K562 (cell line): ENCODE measurements at regions not wholly inside any gene's neighbourhood (a gene's known extent, or its start where the extent isn't known, plus 50 kb on each side); places are given as distances from the start of the nearest gene placed in this dataset.

ENCODE experiments used
- ATAC-seq: fragments of 200-7000 bp; cut with Tn5 transposase; 3 replicates; pipeline ENCODE4 v1.9.1; 2020; ENCODE audit warnings: moderate library complexity
- BruUV-seq: library from RNA; stranded (reverse); fragments of 400-500 nt; replicated peaks from 2 replicates; lab custom pipeline; 2021; lab: Mats Ljungman, UMichigan
- CTCF ChIA-PET: fragments of 300-600 bp; formaldehyde crosslinking; extraction: SDS; loops from one replicate; lab custom pipeline; 2021; ENCODE audit warnings: low intra/inter-chr PET ratio; lab: Yijun Ruan, JAX
- POLR2A ChIA-PET: fragments of 300-600, 350-650 bp; sonication (Branson Sonifier 250); formaldehyde crosslinking; extraction: SDS; loops from one replicate; lab custom pipeline; 2021; ENCODE audit warnings: antibody characterized with exemption, inconsistent platforms; lab: Yijun Ruan, JAX
- DNase-seq, 4 experiments: peaks; one replicate each; pipeline versions ENCODE4 v3.0.0 to v3.0.0-alpha.2; 2011 to 2018; ENCODE audit warnings: low spot score in 3 of 4, mixed read lengths in 3 of 4; ENCODE audit errors: extremely low read depth in 1 of 4
- FAIRE-seq: peaks from 2 replicates; lab custom pipeline; 2011; peaks lifted over from hg19 to GRCh38; lab: Jason Lieb, UNC
- H2AFZ ChIP-seq: 2 replicates; pipeline ENCODE4 v1.6.0; 2011; ENCODE audit warnings: low read depth, low read length, control low read depth, inconsistent platforms
- H3K27ac ChIP-seq: fragments of 200-600 bp; 3 replicates; pipeline ENCODE4 v1.8.0; 2011; ENCODE audit warnings: low read depth, mild to moderate bottlenecking, control low read depth, inconsistent platforms, low read length, moderate library complexity, mixed read lengths; ENCODE audit errors: extremely low read depth
- H3K27me3 ChIP-seq, 2 experiments: fragments of 300-600 bp in 1 of 2; 2 replicates in 1 of 2; 3 replicates in 1 of 2; pipeline versions ENCODE4 v1.6.0 to v1.8.0; 2011; ENCODE audit warnings: inconsistent platforms in 2 of 2, low read length in 2 of 2, mild to moderate bottlenecking in 1 of 2, mixed read lengths in 1 of 2, moderate library complexity in 1 of 2; ENCODE audit not compliant: control insufficient read depth in 2 of 2, insufficient read depth in 2 of 2
- H3K36me3 ChIP-seq: fragments of 300-600 bp; 3 replicates; pipeline ENCODE4 v1.8.0; 2011; ENCODE audit warnings: mild to moderate bottlenecking, low read length, inconsistent platforms; ENCODE audit not compliant: control insufficient read depth, insufficient read depth
- H3K4me1 ChIP-seq, 2 experiments: fragments of 200-600 bp in 1 of 2; replicated peaks in 1 of 2; 2 replicates in 1 of 2; 3 replicates in 1 of 2; pipeline versions ENCODE4 v1.5.1 to v1.8.0; 2011; ENCODE audit warnings: inconsistent platforms in 2 of 2, low read length in 2 of 2, mild to moderate bottlenecking in 1 of 2, mixed read lengths in 1 of 2, moderate library complexity in 1 of 2; ENCODE audit not compliant: control insufficient read depth in 2 of 2, insufficient read depth in 2 of 2
- H3K4me2 ChIP-seq: 2 replicates; pipeline ENCODE4 v1.6.1; 2011; ENCODE audit warnings: low read length, control low read depth, inconsistent platforms, mixed read lengths; ENCODE audit not compliant: insufficient read depth
- H3K4me3 ChIP-seq: fragments of 200-600 bp; sonication (generic), shearing (Covaris generic); 2 replicates; pipeline ENCODE4 v1.5.1; 2016; ENCODE audit warnings: control low read depth, inconsistent platforms
- H3K79me2 ChIP-seq: fragments of 200-600 bp; 3 replicates; pipeline ENCODE4 v1.8.0; 2011; ENCODE audit warnings: low read length, inconsistent platforms; ENCODE audit not compliant: control insufficient read depth, insufficient read depth
- H3K9ac ChIP-seq, 2 experiments: 2 replicates each; pipeline versions ENCODE4 v1.6.0 to v1.6.1; 2011; ENCODE audit warnings: low read depth in 2 of 2, low read length in 2 of 2, control low read depth in 1 of 2, inconsistent platforms in 1 of 2, mild to moderate bottlenecking in 1 of 2, mixed read lengths in 1 of 2; ENCODE audit not compliant: insufficient read depth in 1 of 2
- H3K9me1 ChIP-seq: one replicate; pipeline ENCODE4 v1.6.0; 2011; ENCODE audit warnings: inconsistent platforms, mild to moderate bottlenecking, low read length, moderate library complexity; ENCODE audit not compliant: control insufficient read depth, insufficient read depth
- H3K9me3 ChIP-seq: replicated peaks from 2 replicates; pipeline ENCODE4 v1.5.1; 2011; ENCODE audit warnings: low read depth, low read length, inconsistent platforms; ENCODE audit not compliant: control insufficient read depth, insufficient read depth
- H4K20me1 ChIP-seq: replicated peaks from 2 replicates; pipeline ENCODE4 v1.6.1; 2011; ENCODE audit warnings: low read length, inconsistent platforms, mixed read lengths; ENCODE audit not compliant: control insufficient read depth, insufficient read depth
- ATF7 ChIP-seq: fragments of 450-650 bp; IDR thresholded peaks from 2 replicates; pipeline ENCODE4 v1.7.1; 2014; ENCODE audit warnings: mild to moderate bottlenecking, moderate library complexity
- STAG1 ChIP-seq: sonication (generic); formaldehyde crosslinking; IDR thresholded peaks from 2 replicates; pipeline ENCODE4 v1.5.0; 2020; ENCODE audit warnings: missing genetic modification reagents, borderline replicate concordance
- THRB ChIP-seq: fragments of 450-650 bp; formaldehyde crosslinking; conservative IDR thresholded peaks from 2 replicates; pipeline ENCODE4 v1.4.0; 2022; ENCODE audit warnings: mild to moderate bottlenecking, missing genetic modification characterization
- TRIM24 ChIP-seq, 2 experiments: fragments of 450-650 bp; IDR thresholded peaks; 2 replicates each; pipeline ENCODE4 v1.6.1; 2016
- ZNF124 ChIP-seq: sonication (generic); formaldehyde crosslinking; IDR thresholded peaks from 2 replicates; pipeline ENCODE4 v1.8.1; 2022; ENCODE audit warnings: missing genetic modification reagents
- WGBS: fragments of 100-300 bp; shearing (Covaris generic); methylation state at CpG from one replicate; pipeline ENCODE4 v1.1.6; 2016; ENCODE audit warnings: low coverage, mixed read lengths; ENCODE audit not compliant: insufficient coverage; ENCODE audit errors: missing lambda C conversion rate; 5-methylcytosine and 5-hydroxymethylcytosine counted together
- in situ Hi-C: fragments of 300-500 bp; cut with MboI; formaldehyde crosslinking; loops from 4 replicates; pipeline ENCODE4 v1.15.0; 2018; ENCODE audit warnings: inconsistent platforms, mixed read lengths
- intact Hi-C: fragments of 100-400 bp; cut with micrococcal nuclease; formaldehyde crosslinking; loops from 2 replicates; pipeline ENCODE4 v1.14.2; 2022

- Histone ChIP-seq H3K9me3 (no peaks in the 10 kb centered on the region), H2AFZ (no peak overlapping the region), H3K27ac (no peak overlapping the region), H3K36me3 (no peaks in the 10 kb centered on the region), H3K27me3 (no peaks in the 10 kb centered on the region), H4K20me1 (no peaks in the 10 kb centered on the region), H3K9me1 (no peaks in the 10 kb centered on the region), H3K79me2 (no peaks in the 10 kb centered on the region), H3K9ac (no peak overlapping the region), H3K4me2 (no peak overlapping the region), H3K4me3 (no peak overlapping the region), H3K4me1 (peaks cover 7 to 17% of the 10 kb centered on the region in 2 experiments)
- no TSS peak for BruUV-seq
- intact Hi-C loops (no loop called here), in situ Hi-C loops (no loop called here)
- 44% methylated on average over 1 of the region's 1 CpG for WGBS
- FAIRE-seq (no peak), ATAC-seq (no peak), DNase-seq (no peak)
- CTCF ChIA-PET, result no interaction called here
- no peak for TF ChIP-seq STAG1 (CRISPR knock-in tag)
- no peak for TF ChIP-seq ZNF124 (CRISPR knock-in tag)
- no peak for TF ChIP-seq THRB (CRISPR knock-in tag)
- TF ChIP-seq TRIM24 (IDR thresholded peaks at IDR 0.05), result no peak
- TF ChIP-seq ATF7, result no peak
- POLR2A ChIA-PET, result interaction anchor here (0.6 kb wide), 1 partner anchor 1169 kb away, joined by 3 read pairs; no protein-coding TSS in a partner anchor
Measured at GRCh38 chr6:135121434-135121833, 59.7 kb upstream of the MYB start.
